Ishikawa (cell line): ENCODE measurements at regions not wholly inside any gene's neighbourhood (a gene's known extent, or its start where the extent isn't known, plus 50 kb on each side); places are given as distances from the start of the nearest gene placed in this dataset.

Experiments used
- CEBPB ChIP-seq: IDR thresholded peaks from 2 replicates; pipeline ENCODE4 v1.6.1; 2012
- EP300 ChIP-seq: IDR thresholded peaks from 2 replicates; pipeline ENCODE4 v1.6.1; 2012; ENCODE audit warnings: borderline replicate concordance
- FOXM1 ChIP-seq: IDR thresholded peaks from 2 replicates; pipeline ENCODE4 v1.6.1; 2012; ENCODE audit warnings: low read depth, borderline replicate concordance
- RAD21 ChIP-seq: IDR thresholded peaks from 2 replicates; pipeline ENCODE4 v1.6.1; 2012; ENCODE audit warnings: low read depth
- TAF1 ChIP-seq: IDR thresholded peaks from 2 replicates; pipeline ENCODE4 v1.6.1; 2012; ENCODE audit warnings: low read depth, mild to moderate bottlenecking
- YY1 ChIP-seq: IDR thresholded peaks from 2 replicates; pipeline ENCODE4 v1.6.1; 2012; ENCODE audit warnings: low read depth
- ZBTB7A ChIP-seq: IDR thresholded peaks from 2 replicates; pipeline ENCODE4 v1.6.1; 2012; ENCODE audit warnings: low read depth
- TF ChIP-seq, protein P1 (sequence below): IDR thresholded peaks from 2 replicates; pipeline ENCODE4 v1.6.1; 2012; ENCODE audit warnings: low read depth, mild to moderate bottlenecking

DNA sequence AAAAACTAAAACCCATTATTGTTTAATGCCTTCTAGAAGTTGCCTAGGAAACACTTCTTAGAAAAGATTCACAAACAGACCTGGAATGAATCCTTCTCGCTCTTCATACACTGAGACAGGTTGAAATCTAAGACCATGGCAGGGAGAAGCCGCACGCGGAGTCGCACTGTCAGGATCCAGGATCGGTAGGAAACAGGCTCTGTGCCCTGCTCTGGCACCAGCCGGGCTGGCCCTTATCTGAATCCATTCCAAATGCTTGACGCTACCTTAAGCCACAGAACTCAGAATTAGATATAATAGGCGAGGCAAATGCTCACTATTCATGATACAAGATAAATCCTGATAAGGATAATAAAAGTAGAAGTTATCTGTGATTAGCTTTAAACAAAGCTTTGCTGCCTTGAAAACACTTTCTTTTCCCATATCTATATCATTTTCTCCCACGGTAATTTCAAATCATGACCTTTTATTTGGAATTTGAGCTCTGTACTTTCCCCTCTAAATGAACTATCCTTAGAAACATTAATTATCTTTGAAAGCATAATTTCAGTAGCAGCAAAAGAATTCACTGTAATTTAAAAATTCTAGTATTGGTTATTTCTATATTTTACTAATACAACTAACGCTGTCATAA is 385.6 kb downstream of the IRS2 start:
- TF ChIP-seq CEBPB (no peak), TAF1 (no peak), FOXM1 (no peak), EP300 (no peak), RAD21 (no peak), YY1 (no peak), ZBTB7A (no peak)
- TF ChIP-seq, protein P1, sequence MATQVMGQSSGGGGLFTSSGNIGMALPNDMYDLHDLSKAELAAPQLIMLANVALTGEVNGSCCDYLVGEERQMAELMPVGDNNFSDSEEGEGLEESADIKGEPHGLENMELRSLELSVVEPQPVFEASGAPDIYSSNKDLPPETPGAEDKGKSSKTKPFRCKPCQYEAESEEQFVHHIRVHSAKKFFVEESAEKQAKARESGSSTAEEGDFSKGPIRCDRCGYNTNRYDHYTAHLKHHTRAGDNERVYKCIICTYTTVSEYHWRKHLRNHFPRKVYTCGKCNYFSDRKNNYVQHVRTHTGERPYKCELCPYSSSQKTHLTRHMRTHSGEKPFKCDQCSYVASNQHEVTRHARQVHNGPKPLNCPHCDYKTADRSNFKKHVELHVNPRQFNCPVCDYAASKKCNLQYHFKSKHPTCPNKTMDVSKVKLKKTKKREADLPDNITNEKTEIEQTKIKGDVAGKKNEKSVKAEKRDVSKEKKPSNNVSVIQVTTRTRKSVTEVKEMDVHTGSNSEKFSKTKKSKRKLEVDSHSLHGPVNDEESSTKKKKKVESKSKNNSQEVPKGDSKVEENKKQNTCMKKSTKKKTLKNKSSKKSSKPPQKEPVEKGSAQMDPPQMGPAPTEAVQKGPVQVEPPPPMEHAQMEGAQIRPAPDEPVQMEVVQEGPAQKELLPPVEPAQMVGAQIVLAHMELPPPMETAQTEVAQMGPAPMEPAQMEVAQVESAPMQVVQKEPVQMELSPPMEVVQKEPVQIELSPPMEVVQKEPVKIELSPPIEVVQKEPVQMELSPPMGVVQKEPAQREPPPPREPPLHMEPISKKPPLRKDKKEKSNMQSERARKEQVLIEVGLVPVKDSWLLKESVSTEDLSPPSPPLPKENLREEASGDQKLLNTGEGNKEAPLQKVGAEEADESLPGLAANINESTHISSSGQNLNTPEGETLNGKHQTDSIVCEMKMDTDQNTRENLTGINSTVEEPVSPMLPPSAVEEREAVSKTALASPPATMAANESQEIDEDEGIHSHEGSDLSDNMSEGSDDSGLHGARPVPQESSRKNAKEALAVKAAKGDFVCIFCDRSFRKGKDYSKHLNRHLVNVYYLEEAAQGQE = no peak
